H9 (cell line): ENCODE measurements at regions not wholly inside any gene's neighbourhood (a gene's known extent, or its start where the extent isn't known, plus 50 kb on each side); places are given as distances from the start of the nearest gene placed in this dataset.

Source experiments
- DNase-seq: peaks from one replicate; pipeline ENCODE4 v3.0.0-alpha.2; 2017
- H2AFZ ChIP-seq: one replicate; pipeline ENCODE4 v1.6.1; 2013; ENCODE audit warnings: mild to moderate bottlenecking, low read length, control low read depth, moderate library complexity
- H2AK5ac ChIP-seq: 2 replicates; pipeline ENCODE4 v1.6.1; 2013; ENCODE audit warnings: low read length, control low read depth, mixed read lengths; ENCODE audit not compliant: insufficient read length
- H2BK120ac ChIP-seq: one replicate; pipeline ENCODE4 v1.6.1; 2013; ENCODE audit warnings: low read depth, mild to moderate bottlenecking, low read length, control low read depth, inconsistent platforms; ENCODE audit not compliant: poor library complexity, severe bottlenecking
- H2BK12ac ChIP-seq: 2 replicates; pipeline ENCODE4 v1.6.1; 2013; ENCODE audit warnings: low read length, control low read depth, mixed read lengths, low read depth; ENCODE audit not compliant: insufficient read length
- H2BK15ac ChIP-seq: 2 replicates; pipeline ENCODE4 v1.6.1; 2013; ENCODE audit warnings: low read depth, low read length, control low read depth
- H2BK20ac ChIP-seq: one replicate; pipeline ENCODE4 v1.6.1; 2013; ENCODE audit warnings: low read depth, mild to moderate bottlenecking, low read length, control low read depth, inconsistent platforms; ENCODE audit not compliant: poor library complexity, severe bottlenecking
- H2BK5ac ChIP-seq: 2 replicates; pipeline ENCODE4 v1.6.1; 2013; ENCODE audit warnings: low read length, control low read depth, mixed read lengths; ENCODE audit not compliant: insufficient read length
- H3K14ac ChIP-seq: 2 replicates; pipeline ENCODE4 v1.6.1; 2013; ENCODE audit warnings: low read length, control low read depth; ENCODE audit not compliant: insufficient read depth
- H3K18ac ChIP-seq: 2 replicates; pipeline ENCODE4 v1.6.1; 2013; ENCODE audit warnings: low read depth, mild to moderate bottlenecking, mixed read lengths, low read length, control low read depth; ENCODE audit not compliant: insufficient read length
- H3K23ac ChIP-seq: 2 replicates; pipeline ENCODE4 v1.6.1; 2013; ENCODE audit warnings: low read length, control low read depth, mixed read lengths, low read depth; ENCODE audit not compliant: insufficient read length
- H3K23me2 ChIP-seq: 2 replicates; pipeline ENCODE4 v1.6.1; 2013; ENCODE audit warnings: low read depth, mild to moderate bottlenecking, mixed read lengths, low read length, control low read depth; ENCODE audit not compliant: insufficient read length, poor library complexity, severe bottlenecking
- H3K27ac ChIP-seq: 2 replicates; pipeline ENCODE4 v1.5.1; 2013; ENCODE audit warnings: low read length, control low read depth, mixed read lengths, low read depth; ENCODE audit not compliant: insufficient read length
- H3K27me3 ChIP-seq: 2 replicates; pipeline ENCODE4 v1.6.1; 2013; ENCODE audit warnings: low read length, control low read depth, inconsistent platforms; ENCODE audit not compliant: insufficient read depth
- H3K4ac ChIP-seq: 2 replicates; pipeline ENCODE4 v1.6.1; 2013; ENCODE audit warnings: low read depth, mild to moderate bottlenecking, control low read depth, inconsistent platforms, low read length, moderate library complexity
- H3K4me1 ChIP-seq: 2 replicates; pipeline ENCODE4 v1.6.1; 2013; ENCODE audit warnings: low read length, control low read depth, inconsistent platforms; ENCODE audit not compliant: insufficient read depth
- H3K4me2 ChIP-seq: 2 replicates; pipeline ENCODE4 v1.6.1; 2013; ENCODE audit warnings: low read length, control low read depth, mixed read lengths; ENCODE audit not compliant: insufficient read length, insufficient read depth
- H3K56ac ChIP-seq: 2 replicates; pipeline ENCODE4 v1.6.1; 2013; ENCODE audit warnings: low read depth, mild to moderate bottlenecking, mixed read lengths, low read length, control low read depth; ENCODE audit not compliant: insufficient read length
- H3K79me1 ChIP-seq: 2 replicates; pipeline ENCODE4 v1.6.1; 2013; ENCODE audit warnings: low read depth, mild to moderate bottlenecking, moderate library complexity, low read length, control low read depth, inconsistent platforms; ENCODE audit not compliant: insufficient read depth, poor library complexity, severe bottlenecking
- H3K79me2 ChIP-seq: 2 replicates; pipeline ENCODE4 v1.6.1; 2013; ENCODE audit warnings: low read length, control low read depth, inconsistent platforms; ENCODE audit not compliant: insufficient read depth
- H3K9ac ChIP-seq: 2 replicates; pipeline ENCODE4 v1.6.1; 2013; ENCODE audit warnings: low read length, control low read depth, mixed read lengths; ENCODE audit not compliant: insufficient read length; ENCODE audit errors: extremely low read depth
- H3K9me3 ChIP-seq: one replicate; pipeline ENCODE4 v1.6.1; 2013; ENCODE audit warnings: low read depth, low read length, inconsistent platforms; ENCODE audit not compliant: control insufficient read depth
- H3T11ph ChIP-seq: one replicate; pipeline ENCODE4 v1.6.1; 2013; ENCODE audit warnings: mild to moderate bottlenecking, low read length, control low read depth, inconsistent platforms
- H4K20me1 ChIP-seq: one replicate; pipeline ENCODE4 v1.6.1; 2013; ENCODE audit not compliant: control insufficient read depth, insufficient read length, insufficient read depth
- H4K5ac ChIP-seq: 2 replicates; pipeline ENCODE4 v1.6.1; 2013; ENCODE audit warnings: low read depth, mild to moderate bottlenecking, mixed read lengths, low read length, control low read depth; ENCODE audit not compliant: insufficient read length
- H4K8ac ChIP-seq: replicated peaks from 2 replicates; pipeline ENCODE4 v1.6.1; 2013; ENCODE audit warnings: low read length, control low read depth, mixed read lengths, low read depth; ENCODE audit not compliant: insufficient read length
- H4K91ac ChIP-seq: 2 replicates; pipeline ENCODE4 v1.6.1; 2013; ENCODE audit warnings: low read depth, mild to moderate bottlenecking, moderate library complexity, mixed read lengths, low read length, control low read depth; ENCODE audit not compliant: insufficient read length
- H3K27ac Mint-ChIP-seq, 3 experiments: 2 replicates in 2 of 3; 3 replicates in 1 of 3; pipeline ENCODE4 v1.8.0; 2020 to 2021; ENCODE audit warnings: mixed read lengths in 3 of 3, mild to moderate bottlenecking in 1 of 3, moderate library complexity in 1 of 3
- H3K27me3 Mint-ChIP-seq: 2 replicates; pipeline ENCODE4 v1.8.0; 2021; ENCODE audit warnings: low read depth, mild to moderate bottlenecking, moderate library complexity, mixed read lengths
- H3K36me3 Mint-ChIP-seq, 3 experiments: 2 replicates in 2 of 3; 3 replicates in 1 of 3; pipeline ENCODE4 v1.8.0; 2020 to 2021; ENCODE audit warnings: low read depth in 3 of 3, mixed read lengths in 3 of 3; ENCODE audit not compliant: insufficient read depth in 1 of 3
- H3K4me1 Mint-ChIP-seq, 2 experiments: 2 replicates each; pipeline ENCODE4 v1.8.0; 2020; ENCODE audit warnings: mixed read lengths in 2 of 2
- H3K4me3 Mint-ChIP-seq, 2 experiments: 2 replicates in 1 of 2; 3 replicates in 1 of 2; pipeline ENCODE4 v1.8.0; 2020 to 2021; ENCODE audit warnings: mild to moderate bottlenecking in 2 of 2, mixed read lengths in 2 of 2, moderate library complexity in 1 of 2
- H3K9me3 Mint-ChIP-seq, 2 experiments: 2 replicates in 1 of 2; 3 replicates in 1 of 2; pipeline ENCODE4 v1.8.0; 2020; ENCODE audit warnings: mild to moderate bottlenecking in 2 of 2, mixed read lengths in 2 of 2, moderate library complexity in 1 of 2
- WGBS: extraction: QIAGEN DNeasy Blood & Tissue Kit; methylation state at CpG from one replicate; pipeline ENCODE4 v1.1.7; 2013; ENCODE audit warnings: missing lambda C conversion rate, low lambda C conversion rate, mixed read lengths; ENCODE audit not compliant: insufficient read length; ENCODE audit errors: extremely low coverage; 5-methylcytosine and 5-hydroxymethylcytosine counted together
- TF ChIP-seq, protein P1 (sequence below): fragments of 200-600 bp; sonication (generic); conservative IDR thresholded peaks from 3 replicates; pipeline ENCODE4 v1.8.0; 2021; ENCODE audit warnings: antibody characterized with exemption, mild to moderate bottlenecking

DNA sequence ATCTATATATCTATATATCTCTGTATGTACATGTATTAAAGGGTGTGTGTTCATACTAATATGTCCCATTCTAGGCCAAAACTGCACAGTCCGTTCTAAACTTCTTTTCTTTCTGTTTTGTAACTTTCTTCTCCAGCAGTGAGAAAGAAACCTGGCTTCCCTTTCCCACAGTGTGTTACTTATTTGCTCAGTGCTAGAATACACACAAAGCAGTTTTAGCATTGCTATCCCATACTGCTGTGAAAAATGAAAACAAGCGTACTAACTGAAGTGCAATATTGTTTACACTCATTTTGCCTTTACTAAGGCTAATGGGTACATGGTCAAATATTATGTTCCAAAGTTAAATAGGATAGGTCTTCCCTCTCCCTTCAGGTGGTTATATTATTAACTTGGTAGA is 163.9 kb downstream of the LEPR start:
- Histone ChIP-seq H2BK20ac (no peak overlapping the region), H2AFZ (no peak overlapping the region), H2AK5ac (no peak overlapping the region), H3K9ac (no peak overlapping the region), H4K91ac (no peak overlapping the region), H3K56ac (no peak overlapping the region), H3K18ac (no peak overlapping the region), H4K5ac (no peak overlapping the region), H3K27ac (no peak overlapping the region), H4K8ac (no peak overlapping the region), H2BK15ac (no peak overlapping the region), H4K20me1 (no peaks in the 10 kb centered on the region), H3T11ph (no peak overlapping the region), H3K4ac (no peak overlapping the region), H3K9me3 (no peaks in the 10 kb centered on the region), H3K79me2 (no peaks in the 10 kb centered on the region), H3K4me2 (no peak overlapping the region), H2BK5ac (no peak overlapping the region), H3K14ac (no peak overlapping the region), H2BK12ac (no peak overlapping the region), H3K27me3 (no peaks in the 10 kb centered on the region), H3K4me1 (no peaks in the 10 kb centered on the region), H3K79me1 (no peaks in the 10 kb centered on the region), H3K23me2 (no peaks in the 10 kb centered on the region), H2BK120ac (no peak overlapping the region), H3K23ac (no peak overlapping the region)
- Mint-ChIP-seq H3K27me3 (no peaks in the 10 kb centered on the region), H3K27ac (no peak overlapping the region), H3K4me3 (no peak overlapping the region), H3K9me3 (no peaks in the 10 kb centered on the region; a peak in 2 of 5 replicates), H3K36me3 (no peaks in the 10 kb centered on the region), H3K4me1 (peaks cover 2 to 6% of the 10 kb centered on the region in 2 experiments)
- no peak for DNase-seq
- TF ChIP-seq, protein P1, sequence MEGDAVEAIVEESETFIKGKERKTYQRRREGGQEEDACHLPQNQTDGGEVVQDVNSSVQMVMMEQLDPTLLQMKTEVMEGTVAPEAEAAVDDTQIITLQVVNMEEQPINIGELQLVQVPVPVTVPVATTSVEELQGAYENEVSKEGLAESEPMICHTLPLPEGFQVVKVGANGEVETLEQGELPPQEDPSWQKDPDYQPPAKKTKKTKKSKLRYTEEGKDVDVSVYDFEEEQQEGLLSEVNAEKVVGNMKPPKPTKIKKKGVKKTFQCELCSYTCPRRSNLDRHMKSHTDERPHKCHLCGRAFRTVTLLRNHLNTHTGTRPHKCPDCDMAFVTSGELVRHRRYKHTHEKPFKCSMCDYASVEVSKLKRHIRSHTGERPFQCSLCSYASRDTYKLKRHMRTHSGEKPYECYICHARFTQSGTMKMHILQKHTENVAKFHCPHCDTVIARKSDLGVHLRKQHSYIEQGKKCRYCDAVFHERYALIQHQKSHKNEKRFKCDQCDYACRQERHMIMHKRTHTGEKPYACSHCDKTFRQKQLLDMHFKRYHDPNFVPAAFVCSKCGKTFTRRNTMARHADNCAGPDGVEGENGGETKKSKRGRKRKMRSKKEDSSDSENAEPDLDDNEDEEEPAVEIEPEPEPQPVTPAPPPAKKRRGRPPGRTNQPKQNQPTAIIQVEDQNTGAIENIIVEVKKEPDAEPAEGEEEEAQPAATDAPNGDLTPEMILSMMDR, result no peak
- WGBS, result no CpG with 5 or more reads among the region's 2 CpGs
